NCI-H524 treated with DMSO at 0.1 percent for 48 hours (cell line): ENCODE measurements at regions not wholly inside any gene's neighbourhood (a gene's known extent, or its start where the extent isn't known, plus 50 kb on each side); places are given as distances from the start of the nearest gene placed in this dataset.

Experiments used
- DNase-seq: peaks from one replicate; lab custom pipeline; 2025; lab: John Stamatoyannopoulos, UW

DNA sequence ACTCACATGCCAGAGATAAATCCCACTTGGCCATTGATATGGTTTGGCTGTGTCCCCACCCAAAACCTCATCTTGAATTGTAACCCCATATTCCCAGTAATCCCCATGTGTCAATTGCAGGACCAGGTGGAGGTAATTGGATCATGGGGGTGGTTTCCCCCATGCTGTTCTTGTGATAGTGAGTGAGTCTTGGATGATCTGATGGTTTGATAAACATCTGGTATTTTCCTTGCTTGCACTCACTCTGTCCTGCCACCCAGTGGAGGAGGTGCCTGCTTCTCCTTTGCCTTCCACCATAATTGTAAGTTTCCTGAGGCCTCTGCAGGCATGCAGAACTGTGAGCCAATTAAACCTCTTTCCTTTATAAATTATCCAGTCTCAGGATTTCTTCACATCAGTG is 50.4 kb upstream of the B3GAT2 start:
- peak; percentile 12 for DNase-seq

DNA sequence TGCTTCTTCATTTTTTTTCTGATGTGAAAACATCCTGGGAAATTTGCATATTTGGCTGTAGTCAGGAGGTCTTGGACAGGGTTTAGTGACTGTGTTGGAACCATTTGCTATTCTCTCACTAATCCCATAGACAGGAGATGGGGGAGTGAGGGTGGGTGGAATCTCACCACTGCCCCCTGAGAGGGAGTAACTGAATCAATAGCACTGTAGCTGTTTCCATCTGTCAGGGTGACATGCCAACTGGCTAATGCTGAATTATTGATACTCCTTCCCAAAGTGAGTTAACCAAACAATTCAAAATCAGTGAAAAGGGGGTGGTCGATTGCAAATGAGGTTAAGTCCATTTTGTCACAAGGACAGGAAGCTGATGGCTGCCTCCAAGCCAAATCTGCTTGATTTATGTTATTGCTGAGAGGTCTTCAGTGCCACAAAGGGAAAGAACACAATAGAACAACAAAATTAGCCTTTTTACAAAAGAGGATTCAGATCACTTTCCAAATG is 55.1 kb upstream of the B3GAT2 start:
- DNase-seq, result peak; percentile 53

DNA sequence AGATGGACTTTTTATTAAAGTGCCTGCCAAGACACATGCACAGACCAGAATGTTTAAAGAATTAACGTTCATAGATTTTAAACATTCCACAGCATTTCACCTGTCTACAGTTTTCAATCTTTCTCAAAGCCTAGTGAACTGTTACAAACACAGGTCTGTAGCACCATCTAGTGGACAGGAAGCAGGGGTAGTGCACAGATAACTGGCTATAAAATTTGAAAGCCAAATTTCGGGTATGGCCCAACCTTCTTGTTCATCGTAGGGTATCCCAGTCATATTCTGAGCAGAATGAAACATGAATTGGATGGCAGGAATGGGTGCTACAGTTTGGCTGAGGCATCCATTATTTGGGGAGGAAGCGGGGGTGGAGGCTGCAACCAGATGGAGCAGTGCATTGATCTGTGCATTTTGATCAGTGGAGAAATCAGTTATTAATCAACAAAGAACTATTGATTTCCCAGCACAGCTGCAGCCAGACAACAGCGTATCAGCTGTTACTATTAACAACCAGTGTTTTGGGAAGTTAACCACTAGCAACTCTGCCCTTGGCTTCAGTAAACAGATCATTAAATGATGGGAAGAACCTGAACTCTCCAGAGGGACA is 56.1 kb upstream of the B3GAT2 start:
- peak; percentile 12 for DNase-seq

DNA sequence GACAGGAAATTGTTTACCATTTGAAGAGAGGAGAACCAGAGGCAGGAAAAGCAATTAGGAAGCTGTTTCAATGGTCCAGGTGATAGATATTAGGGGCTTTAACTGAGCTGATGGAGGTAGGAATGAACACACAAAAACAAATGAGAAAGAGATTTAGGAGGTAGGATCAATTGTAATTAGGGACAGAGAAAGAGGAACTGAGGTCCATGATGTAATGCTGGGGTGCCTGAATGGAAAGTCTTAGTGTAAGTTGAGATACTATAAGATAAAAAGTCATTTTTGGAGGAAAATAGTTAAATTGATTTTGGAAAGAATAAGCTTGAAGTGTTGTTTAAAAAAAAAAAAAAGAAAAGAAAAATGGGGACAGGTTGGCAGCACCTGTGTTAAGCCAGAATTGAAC is 58.5 kb upstream of the B3GAT2 start:
- no peak for DNase-seq

DNA sequence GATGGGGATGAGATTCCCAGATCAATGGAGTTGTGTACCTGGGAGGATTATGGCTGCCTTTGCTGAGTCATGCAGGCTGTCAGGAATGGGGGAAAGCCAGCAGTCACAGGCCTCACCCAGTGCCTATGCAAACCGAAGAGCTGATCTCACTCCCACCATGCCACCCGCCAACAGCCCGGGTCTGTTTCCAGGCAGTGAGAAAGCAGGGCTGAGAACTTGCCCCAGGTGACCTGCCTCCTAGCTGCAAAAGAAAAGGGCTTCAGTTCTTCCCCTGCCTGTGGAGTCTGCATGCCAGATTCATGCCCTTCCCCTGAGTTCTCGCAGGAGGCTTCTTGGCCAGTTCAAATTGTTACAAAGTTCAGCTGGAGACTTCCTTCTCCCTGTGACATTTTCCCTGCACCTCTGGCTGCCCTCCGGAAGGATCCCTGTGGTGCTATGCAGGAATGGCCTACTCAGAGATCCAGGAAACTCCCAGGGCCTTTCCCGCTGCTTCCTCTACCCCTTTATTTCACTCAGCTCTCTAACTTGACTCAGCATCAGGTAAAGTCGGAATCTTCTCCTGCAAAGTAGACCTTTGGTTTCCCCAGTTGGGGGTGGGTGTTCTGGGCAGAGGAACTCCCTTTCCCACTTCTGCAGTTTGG is 71.5 kb upstream of the B3GAT2 start:
- DNase-seq, result no peak

DNA sequence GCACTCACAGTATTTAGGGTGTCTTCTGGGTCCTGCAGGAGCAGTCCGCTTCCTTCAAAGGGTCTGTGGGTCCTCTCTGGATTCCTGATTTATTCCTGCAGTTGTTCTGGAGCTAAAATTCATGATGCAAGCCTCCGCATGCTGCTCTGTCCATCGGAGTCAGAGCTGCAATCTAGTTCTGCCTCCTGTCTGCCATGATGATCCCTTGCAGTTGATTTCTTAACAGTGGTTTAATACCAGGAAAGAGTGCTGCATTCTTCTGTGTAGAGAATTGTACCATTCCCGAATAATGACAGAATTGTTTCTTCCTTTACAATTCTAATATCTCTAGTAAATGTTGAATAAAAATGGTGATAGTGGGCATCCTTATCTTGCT is 72.0 kb upstream of the B3GAT2 start:
- no peak for DNase-seq

DNA sequence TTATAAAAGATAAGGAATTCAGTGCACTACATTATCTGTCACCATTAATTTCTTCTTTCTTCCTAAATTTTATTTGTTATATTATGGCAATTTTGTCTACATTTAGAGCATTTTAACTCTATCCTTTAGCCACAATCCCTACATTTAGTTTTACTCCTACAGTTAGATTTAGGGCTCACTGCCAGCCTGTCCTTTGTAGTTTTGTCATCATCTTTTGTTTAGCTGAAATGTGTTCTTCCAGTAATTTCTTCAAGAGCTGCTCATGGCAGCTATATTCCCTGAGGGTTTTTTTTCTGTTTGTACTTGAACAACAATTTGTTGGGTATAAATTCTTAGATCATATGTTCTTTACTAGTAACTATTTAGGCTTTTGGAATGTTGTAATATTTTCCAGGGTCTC is 72.7 kb upstream of the B3GAT2 start:
- no peak for DNase-seq

DNA sequence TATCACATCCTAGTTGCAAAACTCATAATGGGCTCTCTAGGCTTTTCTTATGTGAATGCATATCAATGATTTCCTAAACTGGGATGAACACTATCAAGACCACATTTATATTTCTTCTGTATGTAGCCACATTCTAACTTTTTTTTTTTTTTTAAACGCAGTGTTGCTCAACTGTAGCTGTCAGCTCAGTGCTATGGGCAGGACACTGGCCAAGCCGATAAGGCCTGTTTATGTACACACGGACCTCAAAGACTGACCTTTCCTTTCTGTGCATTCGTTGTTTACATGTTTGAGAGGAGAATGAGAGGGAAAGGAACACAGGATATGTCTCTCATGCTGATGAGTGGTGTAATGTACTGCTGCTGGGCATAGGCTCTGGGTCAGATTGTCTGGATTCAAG is 75.1 kb upstream of the B3GAT2 start:
- no peak for DNase-seq

DNA sequence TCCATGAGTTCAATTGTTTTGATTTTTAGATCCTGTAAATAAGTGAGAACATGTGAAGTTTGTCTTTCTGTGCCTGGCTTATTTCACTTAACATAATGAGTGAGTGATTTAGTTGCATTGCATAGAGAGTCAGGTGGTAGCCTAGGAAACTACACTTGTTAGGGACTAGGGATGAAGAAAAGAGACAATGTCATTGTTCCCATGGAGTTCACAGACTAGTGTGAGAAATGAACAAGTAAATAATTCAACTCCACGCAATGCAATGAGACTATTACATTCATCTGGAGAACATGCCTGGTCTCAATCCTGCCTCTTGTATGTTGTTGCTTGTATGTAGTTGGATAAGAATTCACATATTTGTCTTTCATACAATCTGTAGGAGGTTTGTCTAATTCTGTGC is 76.3 kb upstream of the B3GAT2 start:
- DNase-seq, result no peak

DNA sequence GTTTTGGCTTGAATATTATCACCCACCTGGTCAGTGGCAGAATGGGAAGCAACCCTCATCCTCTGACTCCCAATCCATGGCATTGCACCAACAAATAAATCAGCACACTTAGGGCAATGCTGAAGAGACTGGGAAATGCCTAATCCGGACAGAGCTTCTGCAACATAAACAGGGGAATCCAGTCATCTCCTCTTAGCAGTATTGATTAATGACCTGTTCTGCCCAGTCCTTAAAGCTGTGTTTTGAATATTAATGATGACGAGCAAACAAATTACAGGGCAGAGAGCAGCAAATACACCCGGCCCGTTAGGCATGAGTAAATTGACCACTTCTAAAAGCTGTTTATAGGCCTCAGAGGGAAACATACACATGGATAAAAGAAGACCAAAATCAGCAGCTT is 77.0 kb upstream of the B3GAT2 start:
- DNase-seq, result no peak

DNA sequence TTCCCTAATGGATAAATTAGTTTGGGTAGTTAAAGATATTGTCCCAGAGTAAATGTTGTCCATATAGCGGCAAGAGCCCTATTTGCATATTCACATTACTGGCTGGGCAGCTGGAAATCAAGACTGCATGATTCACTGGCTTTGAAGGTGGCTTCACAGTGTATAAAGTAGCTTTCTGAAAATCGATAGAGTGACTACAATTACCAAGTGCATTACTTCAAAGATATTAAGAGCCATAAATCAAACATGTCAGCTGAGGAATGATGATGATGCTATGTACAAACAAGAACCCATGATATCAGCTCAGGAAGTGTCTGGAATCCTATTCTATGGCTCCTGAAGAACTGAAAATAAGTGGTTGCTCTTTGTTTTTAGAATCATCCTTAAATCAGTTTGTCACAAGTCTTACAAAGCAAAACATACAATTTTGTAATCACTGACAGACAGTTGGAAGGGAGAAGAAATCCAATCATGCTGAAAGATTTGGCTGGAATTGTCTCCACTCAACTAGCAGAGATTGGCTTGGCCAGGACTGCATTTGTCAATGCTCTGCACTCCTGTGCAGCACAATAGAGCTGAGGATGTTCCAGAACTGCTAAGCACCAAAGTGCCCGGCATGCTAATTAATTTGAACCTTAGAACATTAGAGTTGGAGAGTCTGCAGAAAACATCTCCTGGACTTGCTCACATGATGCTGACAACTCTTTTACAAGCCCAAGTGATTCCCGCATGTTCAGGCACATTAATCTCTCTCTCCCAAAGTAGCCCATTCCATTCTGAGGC is 77.9 kb upstream of the B3GAT2 start:
- DNase-seq, result no peak

DNA sequence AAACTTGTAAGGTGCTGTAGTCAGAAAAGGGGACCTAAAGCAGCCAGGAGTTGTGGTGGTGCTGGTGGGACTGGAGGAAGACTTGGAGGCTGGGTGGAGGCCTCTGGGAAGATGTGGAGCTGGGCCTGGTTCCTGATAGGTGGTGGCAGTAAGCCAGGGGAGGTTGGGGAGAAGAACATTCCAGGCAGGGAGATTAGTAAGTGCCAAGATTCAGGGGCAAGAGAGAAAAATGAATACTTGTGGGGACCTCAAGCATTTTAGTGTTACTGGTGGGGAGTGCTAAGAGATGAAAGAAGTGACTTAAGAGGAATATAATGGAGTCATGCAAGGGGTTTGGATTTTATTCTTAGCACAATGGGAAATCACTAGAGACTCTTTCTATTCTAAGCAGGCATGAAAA is 79.0 kb upstream of the B3GAT2 start:
- DNase-seq, result no peak

DNA sequence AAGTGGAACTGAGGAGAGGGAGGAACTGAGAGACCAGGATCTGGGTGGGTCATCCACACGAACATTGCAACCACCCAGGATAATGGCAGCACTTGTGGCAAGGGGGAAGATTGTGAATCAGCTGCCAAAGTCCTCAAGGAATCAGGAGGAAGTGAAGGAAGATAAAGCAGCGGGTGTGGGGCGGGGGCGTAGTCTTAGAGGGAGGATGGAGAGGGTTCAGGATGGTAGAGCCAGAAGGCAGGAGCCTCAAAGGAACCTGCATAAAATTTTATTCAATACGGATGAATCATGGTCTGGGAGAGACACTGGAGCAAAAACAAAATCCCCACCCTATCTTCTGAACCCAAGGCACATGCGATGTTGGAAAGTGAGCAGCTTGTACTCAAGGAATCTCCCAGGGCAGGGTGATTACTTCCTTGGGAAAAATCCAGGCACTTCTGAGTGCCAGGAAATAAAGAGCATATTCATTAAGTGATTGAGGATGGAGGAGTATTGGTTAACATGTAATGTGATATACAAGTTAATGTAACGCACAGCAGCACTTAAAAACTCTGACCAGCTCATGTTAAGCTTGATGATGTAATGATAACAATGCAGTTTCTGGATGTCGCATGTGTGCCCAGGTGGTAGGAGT is 82.0 kb upstream of the B3GAT2 start:
- DNase-seq, result peak; percentile 91

DNA sequence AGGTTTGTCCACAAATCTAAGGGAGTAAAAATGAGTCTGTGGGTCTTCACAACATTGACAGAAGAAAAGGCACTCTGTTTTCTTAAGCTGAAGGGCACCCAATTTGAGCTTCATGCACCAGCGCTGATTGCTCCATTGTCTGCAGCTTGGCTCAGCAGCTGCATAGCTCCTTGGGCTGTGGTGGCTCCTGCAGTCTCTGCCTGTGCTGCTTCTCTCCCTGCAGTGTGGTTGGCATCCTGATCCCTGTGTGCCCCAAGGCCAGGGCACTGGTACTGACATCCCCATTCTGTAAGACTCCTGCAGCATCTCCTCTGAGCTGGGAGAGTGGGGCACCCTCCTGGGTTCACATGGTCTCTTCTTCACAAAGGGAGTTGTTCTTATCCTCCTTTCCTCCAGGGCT is 83.2 kb upstream of the B3GAT2 start:
- no peak for DNase-seq

DNA sequence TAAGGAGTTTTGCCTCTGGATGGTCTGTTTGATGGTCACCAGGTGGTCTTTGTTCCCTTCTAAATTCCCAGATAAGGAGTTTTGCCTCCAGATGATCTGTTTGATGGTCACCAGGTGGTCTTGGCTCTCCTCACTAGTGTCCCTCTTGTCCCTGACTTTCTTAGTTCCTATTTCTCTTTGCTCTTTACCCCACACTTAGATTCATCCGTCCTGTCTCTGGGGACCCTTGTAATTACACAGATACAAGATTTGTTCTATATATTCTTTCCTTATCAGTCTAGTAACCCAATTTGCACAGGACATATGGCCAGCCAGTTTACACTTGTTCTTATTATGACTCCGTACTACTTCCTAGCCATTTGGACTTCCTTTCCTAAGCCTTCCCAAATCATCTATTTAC is 84.0 kb upstream of the B3GAT2 start:
- DNase-seq, result no peak

DNA sequence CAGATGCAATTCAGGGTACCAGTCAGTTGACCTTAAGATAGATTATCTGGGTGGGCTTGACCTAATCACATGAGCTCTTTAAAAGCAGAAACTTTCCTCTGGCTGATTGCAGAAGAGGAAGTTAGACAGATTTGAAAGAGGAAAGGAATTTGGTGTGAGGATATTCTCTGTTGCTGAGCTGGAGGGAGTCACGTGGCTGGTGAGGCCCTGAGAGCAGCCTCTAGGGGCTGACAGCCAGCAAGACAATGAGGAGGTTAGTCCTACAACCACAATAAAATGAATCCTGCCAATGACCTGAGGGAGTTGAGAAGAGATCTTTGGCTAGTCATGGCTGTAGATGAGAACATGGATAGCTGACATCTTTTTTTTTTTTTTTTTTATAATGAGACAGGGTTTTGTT is 87.0 kb upstream of the B3GAT2 start:
- no peak for DNase-seq

DNA sequence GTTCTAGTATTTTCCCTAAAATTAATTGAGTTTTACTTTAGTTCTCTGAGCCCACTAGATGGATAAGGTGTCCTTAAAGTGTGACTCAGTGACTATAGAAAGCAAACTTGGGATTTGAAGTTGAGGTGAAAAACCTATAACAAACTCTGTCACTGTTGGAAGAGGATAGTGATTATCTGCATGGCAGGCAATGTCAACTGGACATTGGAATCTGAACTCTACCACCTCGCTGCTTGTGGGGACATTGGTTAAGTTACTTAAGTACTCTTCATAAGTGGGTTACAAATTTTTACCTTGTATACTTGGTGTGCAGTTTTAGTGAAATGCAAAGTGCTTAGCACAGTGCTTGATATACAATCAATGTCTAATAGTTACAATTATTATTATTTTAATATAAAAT is 87.9 kb upstream of the B3GAT2 start:
- DNase-seq, result no peak

DNA sequence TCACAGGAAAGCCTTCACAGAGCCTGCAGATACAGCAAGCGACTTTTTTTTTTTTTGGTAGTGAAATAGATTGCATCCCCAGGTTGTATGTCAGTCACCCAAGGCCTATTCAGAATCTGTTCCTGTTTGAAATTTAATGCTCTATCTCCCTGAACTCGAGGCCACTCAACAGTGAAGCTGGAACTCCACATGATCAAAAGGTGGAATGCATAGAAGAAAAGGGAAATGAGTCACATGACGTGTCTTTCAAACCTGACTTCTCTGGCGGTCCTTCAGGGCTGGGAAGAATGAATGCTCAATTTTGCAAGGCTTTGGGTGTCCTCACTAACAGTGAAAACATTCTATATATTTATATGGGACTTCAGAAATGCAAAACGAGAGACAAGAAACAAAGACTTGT is 88.4 kb upstream of the B3GAT2 start:
- no peak for DNase-seq

DNA sequence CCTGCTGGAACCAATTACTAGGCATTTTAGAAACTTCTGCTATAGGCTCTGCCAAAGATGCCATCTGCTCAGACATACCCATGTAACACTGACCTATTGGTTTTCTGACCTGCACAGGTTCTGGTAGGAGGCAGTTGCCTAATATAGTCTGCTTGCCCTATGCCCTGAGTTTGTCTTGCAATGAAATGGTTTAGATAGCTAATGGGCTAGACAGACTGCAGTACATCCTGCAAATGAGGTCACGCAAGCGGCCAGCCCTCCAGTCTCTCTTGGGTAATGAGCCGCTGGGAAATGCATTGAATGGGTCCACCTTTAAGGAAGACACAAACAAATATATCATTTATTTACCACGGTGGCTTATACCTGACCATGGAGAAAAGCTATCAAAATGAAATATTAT is 90.6 kb upstream of the B3GAT2 start:
- no peak for DNase-seq

DNA sequence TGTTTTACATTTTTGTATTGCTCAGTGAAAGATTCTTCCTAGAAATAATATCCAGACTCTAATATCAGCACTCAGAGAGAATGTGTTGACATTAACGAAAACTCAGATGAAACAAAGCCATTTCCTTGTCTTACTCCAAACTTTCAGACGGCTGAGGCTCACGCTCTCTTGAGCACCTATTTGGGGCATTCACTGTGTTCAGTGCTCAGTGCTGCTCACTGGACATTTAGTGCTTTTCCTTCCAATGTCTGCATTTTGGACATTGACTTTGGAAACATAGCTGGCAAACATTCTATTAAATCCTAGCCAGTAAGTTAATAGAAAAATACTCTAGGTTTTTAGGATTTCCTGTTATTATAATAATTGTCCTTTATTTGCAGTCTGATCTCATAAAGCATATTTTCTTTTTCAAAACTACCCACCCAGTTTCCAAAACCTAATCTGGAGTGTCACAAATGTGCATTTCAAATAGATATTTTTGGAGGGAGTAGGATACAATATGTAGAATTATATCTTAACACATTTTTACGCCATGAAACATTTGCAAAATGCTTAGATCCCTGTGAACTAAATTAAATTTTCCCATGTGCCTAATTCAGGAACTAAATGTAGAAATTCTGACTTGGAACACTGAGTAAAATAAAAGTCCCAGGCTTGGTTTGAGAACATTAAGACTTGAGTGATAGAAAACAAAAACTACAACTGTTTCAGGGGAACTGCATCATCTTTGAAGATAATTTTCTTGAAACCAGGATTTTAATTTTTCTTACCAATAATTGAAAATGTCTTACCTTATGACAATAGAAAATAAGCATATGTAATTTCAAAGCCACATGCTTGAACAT is 91.7 kb upstream of the B3GAT2 start:
- no peak for DNase-seq

DNA sequence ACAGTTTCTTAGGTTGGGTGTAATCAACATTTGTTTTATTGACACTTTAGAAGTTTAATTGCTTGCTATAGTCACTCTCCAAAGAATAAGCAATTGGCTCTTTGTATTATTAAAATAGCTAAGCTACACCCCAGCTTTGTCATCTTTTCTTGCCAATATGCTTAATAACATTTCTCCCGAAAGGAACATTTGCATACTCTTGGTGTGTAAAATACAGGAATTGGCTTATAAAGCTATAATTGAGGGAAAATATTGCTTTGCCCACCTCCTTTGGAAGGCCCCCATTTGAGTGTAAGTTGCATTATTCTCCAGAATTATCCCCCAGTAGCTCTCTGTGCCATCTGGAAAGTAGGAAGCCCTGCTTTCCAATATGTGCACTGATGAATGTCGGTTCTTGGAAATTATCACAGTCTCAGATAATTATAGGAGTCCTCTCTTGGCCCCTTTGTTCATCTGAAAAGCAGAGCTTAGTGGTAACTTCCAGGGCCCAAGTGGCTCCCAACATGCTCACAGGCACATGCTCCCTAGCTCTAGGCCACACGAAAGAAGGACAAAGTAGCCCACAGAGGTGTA is 92.4 kb upstream of the B3GAT2 start:
- DNase-seq, result no peak

DNA sequence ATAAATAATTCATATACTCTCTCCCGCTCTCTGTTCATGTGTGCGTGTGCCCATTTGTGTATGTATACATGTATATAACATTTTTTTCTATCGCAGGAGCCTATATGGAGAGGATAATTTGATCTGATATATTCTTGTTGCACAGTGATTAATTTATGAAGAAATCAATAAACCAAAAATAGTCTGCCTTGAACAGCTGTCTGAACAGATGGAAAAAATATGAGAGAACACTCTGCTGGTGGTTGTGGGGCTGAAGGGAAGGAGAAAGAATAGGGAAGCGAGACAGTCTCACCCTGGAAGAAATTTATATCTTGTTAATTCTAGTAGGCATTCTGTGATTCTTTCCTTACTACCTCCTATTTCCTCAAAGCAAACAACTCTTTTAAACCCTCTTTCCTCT is 96.6 kb upstream of the B3GAT2 start:
- DNase-seq, result peak; percentile 67
